Upper lobe of left lung (tissue), 6 donors: ENCODE measurements at regions not wholly inside any gene's neighbourhood (a gene's known extent, or its start where the extent isn't known, plus 50 kb on each side); places are given as distances from the start of the nearest gene placed in this dataset.

ENCODE experiments used
- ATAC-seq, 2 donors: fragments of 200-7000 bp; cut with Tn5 transposase; one replicate each; pipeline ENCODE4 v1.9.1; 2022; ENCODE audit warnings: mild to moderate bottlenecking in 2 of 2, moderate library complexity in 2 of 2; ENCODE audit not compliant: low FRiP score in 2 of 2
- DNase-seq, 2 donors: peaks; one replicate each; pipeline ENCODE4 v3.0.0-alpha.2; 2019 to 2020
- H3K27ac ChIP-seq, 4 donors: fragments of 200-600 bp; sonication (generic); one replicate each; pipeline ENCODE4 v1.5.1; 2016 to 2019
- H3K27me3 ChIP-seq, 4 donors: fragments of 200-600 bp; sonication (generic); one replicate each; pipeline ENCODE4 v1.5.1; 2017 to 2019
- H3K36me3 ChIP-seq, 4 donors: fragments of 200-600 bp; sonication (generic); one replicate each; pipeline ENCODE4 v1.5.1; 2016 to 2019
- H3K4me1 ChIP-seq, 4 donors: fragments of 200-600 bp; sonication (generic); one replicate each; pipeline ENCODE4 v1.5.1; 2018 to 2019
- H3K4me3 ChIP-seq, 4 donors: fragments of 200-600 bp; sonication (generic); one replicate each; pipeline ENCODE4 v1.5.1; 2017 to 2019; ENCODE audit warnings: mild to moderate bottlenecking in 2 of 4, moderate library complexity in 1 of 4
- H3K9me3 ChIP-seq, 4 donors: fragments of 200-600 bp; sonication (generic); one replicate each; pipeline ENCODE4 v1.5.1; 2018 to 2019
- CTCF ChIP-seq, 6 experiments: fragments of 450-650 bp in 4 of 6; fragments of 200-600 bp in 2 of 6; sonication (generic) in 2 of 6; IDR thresholded peaks; one replicate each; pipeline ENCODE4 v1.5.1; 2016 to 2019; ENCODE audit warnings: antibody characterized with exemption in 6 of 6
- EP300 ChIP-seq, 4 donors: sonication (generic); formaldehyde crosslinking; IDR thresholded peaks; one replicate each; pipeline ENCODE4 v1.5.1; 2017; ENCODE audit warnings: antibody characterized with exemption in 4 of 4, control low read depth in 2 of 4
- POLR2A ChIP-seq, 4 donors: fragments of 450-650 bp; IDR thresholded peaks; one replicate each; pipeline ENCODE4 v1.5.1; 2016 to 2017; ENCODE audit warnings: antibody characterized with exemption in 4 of 4, mild to moderate bottlenecking in 2 of 4
- POLR2AphosphoS5 ChIP-seq, 2 donors: sonication (generic); formaldehyde crosslinking; IDR thresholded peaks; one replicate each; pipeline ENCODE4 v1.5.1; 2017; ENCODE audit warnings: antibody characterized with exemption in 2 of 2
- WGBS, 2 donors: methylation state at CpG; one replicate each; pipeline ENCODE4 v1.1.5; 2017 to 2018; 5-methylcytosine and 5-hydroxymethylcytosine counted together
- donor health status: DM: no; HTN: no; CAD: no; lungs with moderate emphysema.
- donor health status: DM: no; HTN: yes; CAD: no; lungs with severe emphysema.

GRCh38 chr18:44598514-44598913 lies 82.2 kb upstream of the SETBP1 start:
- Histone ChIP-seq H3K36me3 (no peaks in the 10 kb centered on the region), H3K4me1 (peaks cover 0 to 12% (median 5%) of the 10 kb centered on the region in 4 donors), H3K9me3 (no peaks in the 10 kb centered on the region), H3K27me3 (no peaks in the 10 kb centered on the region), H3K27ac (no peak overlapping the region), H3K4me3 (no peak overlapping the region)
- TF ChIP-seq EP300 (IDR thresholded peaks at IDR 0.05) (no peak), POLR2A (IDR thresholded peaks at IDR 0.05) (no peak), CTCF (IDR thresholded peaks at IDR 0.05) (no peak), POLR2AphosphoS5 (IDR thresholded peaks at IDR 0.05) (no peak)
- ATAC-seq: no peak
- WGBS, 2 donors: 80 to 94% methylated on average over 4 of the region's 4 CpGs
- DNase-seq: no peak

DNA sequence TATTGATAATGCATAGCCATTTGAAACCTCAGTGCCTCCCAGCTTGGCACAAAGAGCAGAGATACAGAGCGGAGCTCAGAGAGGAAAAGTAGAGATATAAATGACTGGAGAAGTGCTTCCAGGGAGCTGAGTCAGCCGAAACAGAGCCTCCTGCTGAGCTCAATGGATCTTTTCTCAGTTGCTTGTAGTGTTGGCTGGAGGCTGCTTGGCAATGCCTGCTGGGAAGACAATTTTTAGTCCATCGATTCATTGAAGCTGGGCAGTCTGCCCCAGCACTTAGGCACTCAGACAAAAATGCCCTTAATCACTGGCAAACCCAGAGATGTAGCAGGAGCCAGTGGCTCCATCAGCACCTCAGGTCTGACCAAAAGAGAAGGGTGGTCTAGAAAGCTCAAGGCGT lies 81.3 kb upstream of the SETBP1 start:
- ATAC-seq: no peak

GRCh38 chr18:44601447-44601846 lies 79.2 kb upstream of the SETBP1 start:
- peaks cover 0 to 4% (median 1%) of the 10 kb centered on the region in 4 donors for H3K4me1 ChIP-seq
- no peaks in the 10 kb centered on the region for H3K9me3 ChIP-seq
- ATAC-seq (no peak), DNase-seq (no peak)
- H3K27me3 ChIP-seq: no peaks in the 10 kb centered on the region
- no peaks in the 10 kb centered on the region for H3K36me3 ChIP-seq
- no peak overlapping the region for H3K4me3 ChIP-seq
- no peak overlapping the region for H3K27ac ChIP-seq
- TF ChIP-seq POLR2A (IDR thresholded peaks at IDR 0.05) (no peak), CTCF (IDR thresholded peaks at IDR 0.05) (no peak), EP300 (IDR thresholded peaks at IDR 0.05) (no peak), POLR2AphosphoS5 (IDR thresholded peaks at IDR 0.05) (no peak)

More for the DNA sequence above, 81.3 kb upstream of the SETBP1 start:
- TF ChIP-seq POLR2A (IDR thresholded peaks at IDR 0.05) (no peak), EP300 (IDR thresholded peaks at IDR 0.05) (no peak), POLR2AphosphoS5 (IDR thresholded peaks at IDR 0.05) (no peak), CTCF (IDR thresholded peaks at IDR 0.05) (no peak)
- H3K4me1 ChIP-seq: peaks cover 0 to 12% (median 5%) of the 10 kb centered on the region in 4 donors
- no peak for DNase-seq
- no peaks in the 10 kb centered on the region for H3K9me3 ChIP-seq
- no peak overlapping the region for H3K27ac ChIP-seq
- no peaks in the 10 kb centered on the region for H3K27me3 ChIP-seq
- H3K36me3 ChIP-seq: no peaks in the 10 kb centered on the region
- 77% methylated on average over 4 of the region's 4 CpGs for WGBS, 2 donors
- no peak overlapping the region for H3K4me3 ChIP-seq

GRCh38 chr18:44602380-44602779 lies 78.3 kb upstream of the SETBP1 start:
- Histone ChIP-seq H3K27ac (no peak overlapping the region), H3K4me3 (no peak overlapping the region), H3K36me3 (no peaks in the 10 kb centered on the region), H3K27me3 (no peaks in the 10 kb centered on the region), H3K9me3 (no peaks in the 10 kb centered on the region), H3K4me1 (peaks cover 0 to 4% (median 1%) of the 10 kb centered on the region in 4 donors)
- ATAC-seq (no peak), DNase-seq (no peak)
- 70 to 75% methylated on average over 2 of the region's 2 CpGs for WGBS, 2 donors
- no peak for TF ChIP-seq CTCF (IDR thresholded peaks at IDR 0.05)
- no peak for TF ChIP-seq EP300 (IDR thresholded peaks at IDR 0.05)
- TF ChIP-seq POLR2AphosphoS5 (IDR thresholded peaks at IDR 0.05): no peak
- no peak for TF ChIP-seq POLR2A (IDR thresholded peaks at IDR 0.05)

GRCh38 chr18:44602845-44603244 lies 77.8 kb upstream of the SETBP1 start:
- ATAC-seq (no peak), DNase-seq (no peak)
- H3K27me3 ChIP-seq: no peaks in the 10 kb centered on the region
- no peak for TF ChIP-seq EP300 (IDR thresholded peaks at IDR 0.05)
- TF ChIP-seq CTCF (IDR thresholded peaks at IDR 0.05): no peak
- TF ChIP-seq POLR2A (IDR thresholded peaks at IDR 0.05): no peak
- TF ChIP-seq POLR2AphosphoS5 (IDR thresholded peaks at IDR 0.05): no peak
- 87 to 91% methylated on average over 1 of the region's 1 CpG for WGBS, 2 donors
- H3K9me3 ChIP-seq: no peaks in the 10 kb centered on the region
- no peak overlapping the region for H3K4me3 ChIP-seq
- no peak overlapping the region for H3K27ac ChIP-seq
- H3K4me1 ChIP-seq: peaks cover 0 to 4% (median 1%) of the 10 kb centered on the region in 4 donors
- H3K36me3 ChIP-seq: no peaks in the 10 kb centered on the region
